Caco-2 (cell line): ENCODE measurements at regions not wholly inside any gene's neighbourhood (a gene's known extent, or its start where the extent isn't known, plus 50 kb on each side); places are given as distances from the start of the nearest gene placed in this dataset.

Experiments used
- BruUV-seq: library from RNA; stranded (reverse); fragments of 400-500 nt; replicated peaks from 2 replicates; lab custom pipeline; 2021; lab: Mats Ljungman, UMichigan
- CTCF ChIA-PET: fragments of 300-600 bp; sonication (Branson Sonifier 250); formaldehyde crosslinking; loops from one replicate; lab custom pipeline; 2022; ENCODE audit warnings: antibody characterized with exemption; lab: Charles Lee
- POLR2A ChIA-PET: fragments of 300-600 bp; sonication (Branson Sonifier 250); formaldehyde crosslinking; loops from one replicate; lab custom pipeline; 2022; ENCODE audit warnings: antibody characterized with exemption; lab: Charles Lee
- DNase-seq, 2 experiments: peaks; one replicate each; pipeline versions ENCODE4 v3.0.0 to v3.0.0-alpha.2; 2020 to 2022
- H3K27me3 ChIP-seq: replicated peaks from 2 replicates; pipeline ENCODE4 v1.6.0; 2011; ENCODE audit warnings: low read length; ENCODE audit not compliant: control insufficient read depth, insufficient read depth
- H3K36me3 ChIP-seq: 2 replicates; pipeline ENCODE4 v1.5.1; 2011; ENCODE audit warnings: low read length; ENCODE audit not compliant: control insufficient read depth, insufficient read depth
- H3K4me1 ChIP-seq: fragments of 250-450 bp; sonication (Bioruptor Pico); 2 replicates; pipeline ENCODE4 v1.5.1; 2020; ENCODE audit warnings: mild to moderate bottlenecking
- H3K4me3 ChIP-seq: 2 replicates; pipeline ENCODE4 v1.5.1; 2011; ENCODE audit warnings: low read depth, mild to moderate bottlenecking, control low read depth, low read length
- H3K9me3 ChIP-seq: fragments of 250-450 bp; sonication (Bioruptor Pico); 2 replicates; pipeline ENCODE4 v1.5.1; 2020; ENCODE audit warnings: mild to moderate bottlenecking, moderate library complexity
- H3K27ac Mint-ChIP-seq: one replicate; pipeline ENCODE4 v1.8.0; 2022; ENCODE audit warnings: mixed read lengths; ENCODE audit not compliant: unreplicated experiment
- H3K27me3 Mint-ChIP-seq: one replicate; pipeline ENCODE4 v1.8.0; 2022; ENCODE audit warnings: mixed read lengths; ENCODE audit not compliant: insufficient read depth, unreplicated experiment
- H3K36me3 Mint-ChIP-seq: one replicate; pipeline ENCODE4 v1.8.0; 2022; ENCODE audit warnings: mild to moderate bottlenecking, mixed read lengths; ENCODE audit not compliant: insufficient read depth, unreplicated experiment
- H3K4me1 Mint-ChIP-seq: one replicate; pipeline ENCODE4 v1.8.0; 2022; ENCODE audit warnings: low read depth, mixed read lengths; ENCODE audit not compliant: unreplicated experiment
- H3K4me3 Mint-ChIP-seq: one replicate; pipeline ENCODE4 v1.8.0; 2022; ENCODE audit warnings: mild to moderate bottlenecking, moderate library complexity, mixed read lengths; ENCODE audit not compliant: unreplicated experiment
- H3K9me3 Mint-ChIP-seq: one replicate; pipeline ENCODE4 v1.8.0; 2022; ENCODE audit warnings: mixed read lengths; ENCODE audit not compliant: unreplicated experiment
- CTCF ChIP-seq, 2 experiments: fragments of 200-600 bp in 1 of 2; IDR thresholded peaks; 1 replicate in 1 of 2; 2 replicates in 1 of 2; pipeline versions ENCODE4 v1.5.1 to v1.8.0; 2011 to 2022; ENCODE audit warnings: antibody characterized with exemption in 1 of 2, control low read depth in 1 of 2, inconsistent platforms in 1 of 2, low read depth in 1 of 2, low read length in 1 of 2, mild to moderate bottlenecking in 1 of 2, moderate library complexity in 1 of 2; ENCODE audit not compliant: insufficient read depth in 1 of 2, severe bottlenecking in 1 of 2, unreplicated experiment in 1 of 2
- intact Hi-C: fragments of 100-400 bp; cut with micrococcal nuclease; formaldehyde crosslinking; loops from one replicate; pipeline ENCODE4 v1.10.0; 2022; ENCODE audit not compliant: unreplicated experiment

GRCh38 chr1:82373710-82374109, 573.0 kb downstream of the ADGRL2 start:
- H3K9me3 Mint-ChIP-seq: no peaks in the 10 kb centered on the region
- Histone ChIP-seq H3K36me3 (no peaks in the 10 kb centered on the region), H3K9me3 (no peaks in the 10 kb centered on the region), H3K27me3 (no peaks in the 10 kb centered on the region), H3K4me1 (no peaks in the 10 kb centered on the region), H3K4me3 (no peak overlapping the region)
- intact Hi-C loops: no loop called here
- ChIA-PET POLR2A (no interaction called here), CTCF (no interaction called here)
- DNase-seq: no peak
- no TSS peak for BruUV-seq
- H3K4me1 Mint-ChIP-seq: no peaks in the 10 kb centered on the region
- no peak overlapping the region for H3K27ac Mint-ChIP-seq
- TF ChIP-seq CTCF (IDR thresholded peaks at IDR 0.05; ENCODE audit: insufficient read depth in 1 of 2, low read depth in 1 of 2, low read length in 1 of 2, severe bottlenecking in 1 of 2, unreplicated experiment in 1 of 2): no peak
- H3K36me3 Mint-ChIP-seq: no peaks in the 10 kb centered on the region
- peaks cover 2% of the 10 kb centered on the region for H3K27me3 Mint-ChIP-seq
- no peak overlapping the region for H3K4me3 Mint-ChIP-seq

GRCh38 chr1:82371844-82372498, 571.2 kb downstream of the ADGRL2 start:
- no TSS peak for BruUV-seq

GRCh38 chr1:82367456-82367855, 566.7 kb downstream of the ADGRL2 start:
- TF ChIP-seq CTCF (IDR thresholded peaks at IDR 0.05; ENCODE audit: insufficient read depth in 1 of 2, low read depth in 1 of 2, low read length in 1 of 2, severe bottlenecking in 1 of 2, unreplicated experiment in 1 of 2): no peak
- intact Hi-C loops: no loop called here
- Mint-ChIP-seq H3K4me3 (no peak overlapping the region), H3K9me3 (no peaks in the 10 kb centered on the region), H3K27ac (no peak overlapping the region), H3K27me3 (peaks cover 2% of the 10 kb centered on the region), H3K4me1 (no peaks in the 10 kb centered on the region), H3K36me3 (no peaks in the 10 kb centered on the region)
- CTCF ChIA-PET: no interaction called here
- Histone ChIP-seq H3K9me3 (no peaks in the 10 kb centered on the region), H3K4me1 (no peaks in the 10 kb centered on the region), H3K4me3 (no peak overlapping the region), H3K36me3 (no peaks in the 10 kb centered on the region), H3K27me3 (no peaks in the 10 kb centered on the region)
- no peak for DNase-seq
- POLR2A ChIA-PET: no interaction called here
- BruUV-seq: no TSS peak

More at GRCh38 chr1:82371844-82372498, 571.2 kb downstream of the ADGRL2 start:
- H3K27ac Mint-ChIP-seq: no peak overlapping the region
- CTCF ChIA-PET: no interaction called here
- Histone ChIP-seq H3K4me1 (no peaks in the 10 kb centered on the region), H3K27me3 (no peaks in the 10 kb centered on the region), H3K36me3 (no peaks in the 10 kb centered on the region), H3K9me3 (no peaks in the 10 kb centered on the region), H3K4me3 (no peak overlapping the region)
- POLR2A ChIA-PET: interaction anchor here (0.6 kb wide), 1 partner anchor 280 kb away, joined by 4 read pairs; no protein-coding TSS in a partner anchor
- no peak overlapping the region for H3K4me3 Mint-ChIP-seq
- H3K27me3 Mint-ChIP-seq: peaks cover 2% of the 10 kb centered on the region
- no peaks in the 10 kb centered on the region for H3K36me3 Mint-ChIP-seq
- TF ChIP-seq CTCF (IDR thresholded peaks at IDR 0.05; ENCODE audit: insufficient read depth in 1 of 2, low read depth in 1 of 2, low read length in 1 of 2, severe bottlenecking in 1 of 2, unreplicated experiment in 1 of 2): no peak
- H3K4me1 Mint-ChIP-seq: no peaks in the 10 kb centered on the region
- intact Hi-C loops: no loop called here
- DNase-seq: no peak
- H3K9me3 Mint-ChIP-seq: no peaks in the 10 kb centered on the region
